ENCODE measurements at regions not wholly inside any gene's neighbourhood (a gene's known extent, or its start where the extent isn't known, plus 50 kb on each side); places are given as distances from the start of the nearest gene placed in this dataset.

- TF ChIP-seq TAF1 (IDR thresholded peaks at IDR 0.05; ENCODE audit: borderline replicate concordance, low read depth, low read length) (no peak), POLR2AphosphoS5 (IDR thresholded peaks at IDR 0.05; ENCODE audit: low read depth, low read length) (no peak)
These were observed 285.1 kb downstream of the CHL1 start for GRCh38 chr3:481680-482079.
